GM23248 (cell line): ENCODE measurements at regions not wholly inside any gene's neighbourhood (a gene's known extent, or its start where the extent isn't known, plus 50 kb on each side); places are given as distances from the start of the nearest gene placed in this dataset.

Source experiments
- DNase-seq: peaks from one replicate; pipeline ENCODE4 v3.0.0-alpha.2; 2015
- H2AFZ ChIP-seq: fragments of 200-600 bp; sonication (generic); 2 replicates; pipeline ENCODE4 v1.6.1; 2016; ENCODE audit warnings: antibody characterized with exemption
- H3F3A ChIP-seq: fragments of 200-600 bp; sonication (generic); 2 replicates; pipeline ENCODE4 v1.6.1; 2016; ENCODE audit warnings: mild to moderate bottlenecking, antibody characterized with exemption, mixed run types; ENCODE audit not compliant: insufficient read depth
- H3K27ac ChIP-seq: fragments of 200-600 bp; sonication (generic); 2 replicates; pipeline ENCODE4 v1.5.1; 2016; ENCODE audit warnings: mild to moderate bottlenecking
- H3K27me3 ChIP-seq: fragments of 200-600 bp; sonication (generic); replicated peaks from 2 replicates; pipeline ENCODE4 v1.6.1; 2016; ENCODE audit warnings: mild to moderate bottlenecking; ENCODE audit not compliant: insufficient read depth
- H3K36me3 ChIP-seq: fragments of 200-600 bp; sonication (generic); 2 replicates; pipeline ENCODE4 v1.6.1; 2016; ENCODE audit warnings: low read depth, mild to moderate bottlenecking
- H3K4me1 ChIP-seq: fragments of 200-600 bp; sonication (generic); 2 replicates; pipeline ENCODE4 v1.6.1; 2016; ENCODE audit warnings: mild to moderate bottlenecking; ENCODE audit not compliant: insufficient read depth
- H3K4me2 ChIP-seq: fragments of 200-600 bp; sonication (generic); one replicate; pipeline ENCODE4 v1.6.1; 2016; ENCODE audit warnings: mild to moderate bottlenecking; ENCODE audit not compliant: unreplicated experiment
- H3K4me3 ChIP-seq: fragments of 200-600 bp; sonication (generic); 2 replicates; pipeline ENCODE4 v1.5.1; 2016; ENCODE audit warnings: mild to moderate bottlenecking
- H3K79me2 ChIP-seq: fragments of 200-600 bp; sonication (generic); 2 replicates; pipeline ENCODE4 v1.6.1; 2016; ENCODE audit warnings: mild to moderate bottlenecking; ENCODE audit not compliant: insufficient read depth
- H3K9ac ChIP-seq: fragments of 200-600 bp; sonication (generic); 2 replicates; pipeline ENCODE4 v1.6.1; 2016; ENCODE audit warnings: mild to moderate bottlenecking
- H3K9me2 ChIP-seq: fragments of 200-600 bp; sonication (generic); 2 replicates; pipeline ENCODE4 v1.6.1; 2016; ENCODE audit warnings: mixed run types, mild to moderate bottlenecking, moderate library complexity; ENCODE audit not compliant: insufficient read depth
- H3K9me3 ChIP-seq: fragments of 200-600 bp; sonication (generic); one replicate; pipeline ENCODE4 v1.6.1; 2017; ENCODE audit warnings: low read depth
- H4K20me1 ChIP-seq: fragments of 200-600 bp; sonication (generic); 2 replicates; pipeline ENCODE4 v1.6.0; 2016; ENCODE audit not compliant: insufficient read depth
- EZH2 ChIP-seq: fragments of 200-600 bp; sonication (generic); IDR thresholded peaks from 2 replicates; pipeline ENCODE4 v1.6.1; 2018; ENCODE audit warnings: antibody characterized with exemption, mild to moderate bottlenecking; ENCODE audit not compliant: insufficient read depth, poor library complexity, severe bottlenecking
- EZH2phosphoT487 ChIP-seq: fragments of 200-600 bp; sonication (generic); IDR thresholded peaks from 2 replicates; pipeline ENCODE4 v1.6.1; 2018; ENCODE audit warnings: antibody characterized with exemption, moderate library complexity, mild to moderate bottlenecking, low read depth; ENCODE audit not compliant: insufficient read depth
- WGBS, 2 experiments: methylation state at CpG; one replicate each; pipeline ENCODE4 v1.1.6; 2015 to 2017; ENCODE audit warnings: low lambda C conversion rate in 2 of 2, low coverage in 1 of 2; ENCODE audit errors: missing lambda C conversion rate in 2 of 2; 5-methylcytosine and 5-hydroxymethylcytosine counted together
- in situ Hi-C: fragments of 300-500 bp; cut with MboI; formaldehyde crosslinking; loops from 2 replicates; pipeline ENCODE4 v1.15.0; 2020

- Histone ChIP-seq H3K9me2 (no peaks in the 10 kb centered on the region), H3K27ac (no peak overlapping the region), H3K79me2 (no peaks in the 10 kb centered on the region), H3K9me3 (no peaks in the 10 kb centered on the region), H3K4me3 (no peak overlapping the region), H4K20me1 (no peaks in the 10 kb centered on the region), H2AFZ (no peak overlapping the region), H3K9ac (no peak overlapping the region), H3K4me2 (no peak overlapping the region), H3K36me3 (no peaks in the 10 kb centered on the region), H3K4me1 (no peaks in the 10 kb centered on the region), H3K27me3 (no peaks in the 10 kb centered on the region), H3F3A (no peaks in the 10 kb centered on the region)
- no peak for TF ChIP-seq EZH2
- TF ChIP-seq EZH2phosphoT487: no peak
- WGBS, 2 experiments: 0% methylated on average over 2 of the region's 2 CpGs
- no peak for DNase-seq
- in situ Hi-C loops: no loop called here
Measured at GRCh38 chr14:62314221-62314620, 552.0 kb downstream of the SNAPC1 start.

DNA sequence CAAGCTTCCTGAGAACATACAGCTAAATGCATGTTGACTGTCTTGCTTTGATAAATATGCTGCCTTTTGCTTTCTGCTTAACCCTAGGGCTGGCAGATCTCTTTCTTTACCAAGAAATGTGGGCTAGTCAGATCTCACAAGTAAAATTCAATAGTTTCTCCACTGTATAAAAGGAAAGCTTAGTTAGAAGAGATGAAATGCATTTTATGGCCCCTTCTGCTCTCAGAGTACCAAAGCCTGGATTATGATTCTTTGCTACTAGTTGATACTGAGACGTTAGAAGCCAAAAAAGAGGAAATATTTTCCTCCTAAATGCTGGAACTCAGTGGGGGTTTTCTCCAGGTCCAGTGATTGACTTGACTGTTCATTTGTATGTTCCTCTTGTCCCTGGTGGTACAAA, 552.7 kb downstream of the SNAPC1 start:
- Histone ChIP-seq H2AFZ (no peak overlapping the region), H3K4me2 (no peak overlapping the region), H3K27ac (no peak overlapping the region), H3K36me3 (no peaks in the 10 kb centered on the region), H4K20me1 (no peaks in the 10 kb centered on the region), H3K9me2 (no peaks in the 10 kb centered on the region), H3K4me3 (no peak overlapping the region), H3K4me1 (no peaks in the 10 kb centered on the region), H3K9me3 (no peaks in the 10 kb centered on the region), H3K27me3 (no peaks in the 10 kb centered on the region), H3K9ac (no peak overlapping the region), H3F3A (no peaks in the 10 kb centered on the region), H3K79me2 (no peaks in the 10 kb centered on the region)
- DNase-seq: no peak
- WGBS, 2 experiments: 0% methylated on average over 1 of the region's 1 CpG
- in situ Hi-C loops: no loop called here
- TF ChIP-seq EZH2: no peak
- no peak for TF ChIP-seq EZH2phosphoT487

GRCh38 chr14:62315631-62316030, 553.4 kb downstream of the SNAPC1 start:
- 42 to 43% methylated on average over 2 of the region's 2 CpGs for WGBS, 2 experiments
- H3K4me1 ChIP-seq: no peaks in the 10 kb centered on the region
- in situ Hi-C loops: no loop called here
- H3K9ac ChIP-seq: no peak overlapping the region
- no peak overlapping the region for H3K4me3 ChIP-seq
- H2AFZ ChIP-seq: no peak overlapping the region
- no peaks in the 10 kb centered on the region for H4K20me1 ChIP-seq
- no peak overlapping the region for H3K27ac ChIP-seq
- no peaks in the 10 kb centered on the region for H3K36me3 ChIP-seq
- TF ChIP-seq EZH2 (no peak), EZH2phosphoT487 (no peak)
- no peaks in the 10 kb centered on the region for H3K79me2 ChIP-seq
- DNase-seq: no peak
- H3F3A ChIP-seq: no peaks in the 10 kb centered on the region
- H3K9me2 ChIP-seq: no peaks in the 10 kb centered on the region
- H3K4me2 ChIP-seq: no peak overlapping the region
- H3K9me3 ChIP-seq: no peaks in the 10 kb centered on the region
- no peaks in the 10 kb centered on the region for H3K27me3 ChIP-seq

- Histone ChIP-seq H3F3A (no peaks in the 10 kb centered on the region), H3K4me1 (no peaks in the 10 kb centered on the region), H4K20me1 (no peaks in the 10 kb centered on the region), H3K27ac (no peak overlapping the region), H3K9me3 (no peaks in the 10 kb centered on the region), H3K36me3 (no peaks in the 10 kb centered on the region), H3K4me2 (no peak overlapping the region), H3K9me2 (no peaks in the 10 kb centered on the region), H2AFZ (no peak overlapping the region), H3K79me2 (no peaks in the 10 kb centered on the region), H3K27me3 (no peaks in the 10 kb centered on the region), H3K4me3 (no peak overlapping the region), H3K9ac (no peak overlapping the region)
- in situ Hi-C loops: no loop called here
- TF ChIP-seq EZH2: no peak
- no peak for TF ChIP-seq EZH2phosphoT487
- no peak for DNase-seq
- 27 to 32% methylated on average over 6 of the region's 6 CpGs for whole genome bisulfite sequencing, 2 experiments
Measured at GRCh38 chr14:62322216-62322615, 560.0 kb downstream of the SNAPC1 start.

DNA sequence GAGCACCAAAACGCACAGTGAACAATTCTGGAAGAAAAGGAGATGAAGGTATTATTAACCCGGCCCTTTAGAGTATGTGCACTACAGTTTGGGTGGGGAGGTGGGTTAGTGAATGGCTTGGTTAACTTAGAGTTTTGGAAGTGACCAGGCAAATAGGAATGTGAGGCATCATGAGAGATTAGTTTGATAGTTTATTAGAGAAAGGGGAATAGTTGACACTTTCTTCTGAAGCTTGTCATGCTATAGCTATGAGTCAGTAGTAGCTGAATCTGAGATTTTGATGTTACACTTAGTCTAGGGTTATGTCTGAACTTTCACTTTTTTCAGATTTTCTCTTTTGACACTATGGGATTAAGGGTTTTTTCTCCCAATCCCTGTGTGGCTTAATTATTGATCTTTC, 567.2 kb downstream of the SNAPC1 start:
- H3K9me3 ChIP-seq: peaks cover 5% of the 10 kb centered on the region
- H3K4me3 ChIP-seq: no peak overlapping the region
- no peak overlapping the region for H2AFZ ChIP-seq
- in situ Hi-C loops: no loop called here
- H3K79me2 ChIP-seq: no peaks in the 10 kb centered on the region
- no peak overlapping the region for H3K9ac ChIP-seq
- no peak for DNase-seq
- 15 to 16% methylated on average over 2 of the region's 2 CpGs for WGBS, 2 experiments
- TF ChIP-seq EZH2phosphoT487: no peak
- TF ChIP-seq EZH2: no peak
- H3K36me3 ChIP-seq: no peaks in the 10 kb centered on the region
- H3K27ac ChIP-seq: no peak overlapping the region
- H3K9me2 ChIP-seq: no peaks in the 10 kb centered on the region
- no peak overlapping the region for H3K4me2 ChIP-seq
- no peaks in the 10 kb centered on the region for H3F3A ChIP-seq
- no peaks in the 10 kb centered on the region for H3K4me1 ChIP-seq
- no peaks in the 10 kb centered on the region for H3K27me3 ChIP-seq
- H4K20me1 ChIP-seq: no peaks in the 10 kb centered on the region
